CD4-positive, alpha-beta T cell (primary cell): ENCODE measurements at regions not wholly inside any gene's neighbourhood (a gene's known extent, or its start where the extent isn't known, plus 50 kb on each side); places are given as distances from the start of the nearest gene placed in this dataset.
"Not testable (repeated sequence)": the region's sequence is repeated elsewhere in the genome, so short reads cannot be mapped to it uniquely, and the experiment has no call there.

Source experiments
- ATAC-seq: fragments of 200-7000 bp; cut with Tn5 transposase; one replicate; pipeline ENCODE4 v1.10.0; 2022; ENCODE audit warnings: mild to moderate bottlenecking; ENCODE audit not compliant: poor library complexity
- CTCF ChIA-PET: fragments of 350-600 bp; sonication (Branson Sonifier 250); formaldehyde crosslinking; loops from one replicate; lab custom pipeline; 2021; ENCODE audit warnings: antibody characterized with exemption, inconsistent platforms; lab: Charles Lee
- POLR2A ChIA-PET: fragments of 350-600 bp; sonication (Branson Sonifier 250); formaldehyde crosslinking; loops from one replicate; lab custom pipeline; 2021; ENCODE audit warnings: antibody characterized with exemption, inconsistent platforms; lab: Charles Lee
- DNase-seq, 14 experiments: peaks; one replicate each; pipeline ENCODE4 v3.0.0-alpha.2; 2013 to 2020; ENCODE audit warnings: mixed read lengths in 2 of 14
- H3K27ac ChIP-seq, 2 donors: one replicate each; pipeline versions ENCODE4 v1.5.1 to v1.7.0; 2013; ENCODE audit warnings: low read length in 2 of 2, low read depth in 1 of 2, mild to moderate bottlenecking in 1 of 2
- H3K27me3 ChIP-seq, 2 experiments: 1 replicate in 1 of 2; 2 replicates in 1 of 2; pipeline versions ENCODE4 v1.6.1 to v1.7.0; 2013; ENCODE audit warnings: low read length in 2 of 2, control low read depth in 1 of 2, mild to moderate bottlenecking in 1 of 2, moderate library complexity in 1 of 2; ENCODE audit not compliant: insufficient read depth in 2 of 2, control insufficient read depth in 1 of 2
- H3K36me3 ChIP-seq: one replicate; pipeline ENCODE4 v1.6.1; 2013; ENCODE audit warnings: low read length, control low read depth; ENCODE audit not compliant: insufficient read depth
- H3K4me1 ChIP-seq: one replicate; pipeline ENCODE4 v1.6.1; 2013; ENCODE audit warnings: low read length, control low read depth; ENCODE audit not compliant: insufficient read depth
- H3K4me3 ChIP-seq: one replicate; pipeline ENCODE4 v1.5.1; 2013; ENCODE audit warnings: mild to moderate bottlenecking, low read length, moderate library complexity
- H3K9me3 ChIP-seq, 2 experiments: 1 replicate in 1 of 2; 2 replicates in 1 of 2; pipeline versions ENCODE4 v1.6.1 to v1.7.0; 2013; ENCODE audit warnings: low read length in 2 of 2, mild to moderate bottlenecking in 2 of 2, control low read depth in 1 of 2, moderate library complexity in 1 of 2; ENCODE audit not compliant: control insufficient read depth in 1 of 2, insufficient read depth in 1 of 2
- H3K27ac Mint-ChIP-seq: one replicate; pipeline ENCODE4 v1.8.0; 2020; ENCODE audit warnings: mixed read lengths
- H3K27me3 Mint-ChIP-seq: one replicate; pipeline ENCODE4 v1.8.0; 2021; ENCODE audit warnings: mixed read lengths
- H3K36me3 Mint-ChIP-seq: one replicate; pipeline ENCODE4 v1.8.0; 2021; ENCODE audit warnings: low read depth, mixed read lengths
- H3K4me1 Mint-ChIP-seq: one replicate; pipeline ENCODE4 v1.8.0; 2021; ENCODE audit warnings: low read depth, mixed read lengths
- H3K4me3 Mint-ChIP-seq: one replicate; pipeline ENCODE4 v1.8.0; 2020; ENCODE audit warnings: mild to moderate bottlenecking, mixed read lengths
- H3K9me3 Mint-ChIP-seq: one replicate; pipeline ENCODE4 v1.8.0; 2020; ENCODE audit warnings: mixed read lengths
- intact Hi-C, 2 experiments: fragments of 100-400 bp; cut with DNase I in 1 of 2; cut with micrococcal nuclease in 1 of 2; formaldehyde crosslinking; loops; one replicate each; pipeline versions ENCODE4 v1.15.1 to v1.9.0; 2023 to 2025; cut with DNase I, micrococcal nuclease

DNA sequence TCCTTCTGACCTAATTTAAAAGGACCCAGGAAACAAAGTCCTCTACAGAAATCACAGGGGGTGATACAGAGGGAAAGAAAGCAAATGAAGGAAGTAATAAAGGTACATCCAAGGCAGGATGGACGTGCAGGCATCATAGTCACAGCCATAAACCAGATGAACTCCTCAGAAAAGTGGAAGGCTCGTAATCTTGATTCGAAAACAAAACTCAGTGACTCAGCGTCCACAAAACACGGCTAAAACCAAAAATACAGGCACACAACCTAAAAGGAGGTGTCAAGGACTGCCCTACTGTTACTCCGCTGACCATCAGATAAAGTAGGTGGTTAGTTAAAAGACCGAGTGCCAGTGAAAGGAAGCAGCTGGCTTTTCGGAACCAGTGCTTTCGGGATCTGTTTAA, 81.5 kb downstream of the TRIM69 start:
- intact Hi-C loops, DNase-seq, H3K36me3 Mint-ChIP-seq, ATAC-seq, H3K9me3 ChIP-seq, H3K27ac Mint-ChIP-seq, H3K4me3 ChIP-seq, H3K4me1 Mint-ChIP-seq, H3K9me3 Mint-ChIP-seq, H3K4me3 Mint-ChIP-seq, H3K27ac ChIP-seq, H3K36me3 ChIP-seq, CTCF ChIA-PET, H3K27me3 ChIP-seq, H3K4me1 ChIP-seq, POLR2A ChIA-PET: not testable (repeated sequence)
- H3K27me3 Mint-ChIP-seq, result peaks cover 12% of the 10 kb centered on the region

DNA sequence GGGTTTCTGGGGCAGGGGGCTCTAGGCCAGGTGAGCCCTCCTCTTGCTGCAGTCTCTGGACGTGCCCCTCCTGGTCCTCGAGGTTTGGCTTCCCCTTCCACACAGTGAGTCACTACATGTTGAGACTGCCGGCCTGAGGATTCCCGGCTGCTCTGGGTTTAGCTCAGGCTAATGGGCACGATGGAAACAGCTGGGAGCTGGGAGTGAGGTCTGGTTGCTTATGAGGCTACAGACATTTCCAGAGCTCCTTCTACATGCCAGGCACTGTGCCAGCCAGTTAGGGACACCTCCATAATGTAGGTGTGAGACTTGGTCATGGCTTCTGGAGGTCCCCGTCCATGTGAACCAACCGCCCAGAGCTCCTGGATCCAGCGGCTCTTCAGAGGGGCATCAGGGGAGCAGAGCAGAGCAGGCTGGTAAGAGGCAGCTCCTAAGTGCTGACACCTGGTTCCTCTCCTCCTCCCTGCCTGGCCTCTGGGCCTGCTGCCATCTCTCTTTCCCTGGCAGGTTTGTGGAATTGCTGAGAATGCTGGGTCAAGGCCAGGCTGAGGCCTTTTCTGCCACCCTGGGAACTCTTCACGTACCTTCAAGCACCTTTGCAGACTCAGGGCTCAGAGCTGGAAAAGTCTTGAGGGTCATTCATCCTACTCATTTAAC, 83.1 kb downstream of the TRIM69 start:
- H3K27me3 ChIP-seq, intact Hi-C loops, H3K9me3 ChIP-seq, ATAC-seq, DNase-seq, H3K36me3 Mint-ChIP-seq, H3K4me3 Mint-ChIP-seq, H3K36me3 ChIP-seq, H3K27me3 Mint-ChIP-seq, H3K4me1 ChIP-seq, H3K27ac Mint-ChIP-seq, H3K9me3 Mint-ChIP-seq, CTCF ChIA-PET, H3K4me3 ChIP-seq, H3K4me1 Mint-ChIP-seq, POLR2A ChIA-PET, H3K27ac ChIP-seq: not testable (repeated sequence)

DNA sequence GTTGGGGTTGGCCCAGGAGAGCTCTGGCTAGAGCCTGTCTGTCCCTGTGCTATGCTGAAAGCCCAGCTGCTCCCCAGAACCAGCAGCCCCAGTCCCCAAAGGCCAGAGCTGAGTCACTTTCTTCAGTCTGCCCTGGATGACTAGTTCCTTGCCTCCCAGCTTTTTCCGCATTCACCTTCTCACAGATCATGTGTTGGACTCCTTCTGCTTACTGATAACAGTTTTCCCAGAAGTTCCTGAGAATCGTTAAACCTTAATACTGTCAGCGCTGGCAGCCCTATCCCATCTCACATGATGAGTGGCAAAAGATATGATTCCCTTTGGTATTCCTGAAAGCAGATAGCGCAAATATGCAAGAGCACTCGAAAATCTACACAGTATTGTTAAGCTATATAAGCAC, 84.2 kb downstream of the TRIM69 start:
- H3K27me3 Mint-ChIP-seq, H3K4me1 ChIP-seq, H3K9me3 ChIP-seq, H3K27ac ChIP-seq, H3K4me3 ChIP-seq, H3K4me3 Mint-ChIP-seq, POLR2A ChIA-PET, H3K36me3 ChIP-seq, H3K4me1 Mint-ChIP-seq, CTCF ChIA-PET, H3K9me3 Mint-ChIP-seq, H3K36me3 Mint-ChIP-seq, H3K27ac Mint-ChIP-seq, ATAC-seq, H3K27me3 ChIP-seq, DNase-seq: not testable (repeated sequence)
- intact Hi-C loops, result loop anchor here in 1 of 2 experiments (10.0 kb wide), 1 partner anchor 254 kb away; no protein-coding TSS in a partner anchor

DNA sequence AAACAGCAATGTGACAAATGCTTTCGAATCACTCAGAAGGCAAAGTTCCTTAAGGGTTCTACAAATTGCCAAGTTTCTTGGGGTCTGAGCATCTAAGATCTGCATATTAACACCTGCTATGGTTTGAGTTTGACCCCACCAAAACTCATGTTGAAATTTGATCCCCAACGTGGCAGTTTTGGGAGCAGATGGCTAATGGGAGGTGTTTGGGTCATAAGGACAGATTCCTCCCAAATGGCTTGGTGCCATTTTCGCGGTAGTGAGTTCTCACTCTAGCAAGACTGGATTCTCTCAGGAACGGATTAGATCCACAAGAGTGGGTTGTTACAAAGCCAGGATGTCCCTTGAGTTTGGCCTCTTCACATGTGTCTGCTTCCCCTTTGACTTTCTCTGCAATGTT, 84.6 kb downstream of the TRIM69 start:
- H3K36me3 Mint-ChIP-seq, DNase-seq, H3K4me3 Mint-ChIP-seq, H3K4me1 ChIP-seq, H3K36me3 ChIP-seq, CTCF ChIA-PET, ATAC-seq, H3K9me3 ChIP-seq, H3K9me3 Mint-ChIP-seq, H3K27me3 ChIP-seq, H3K4me1 Mint-ChIP-seq, POLR2A ChIA-PET, H3K27me3 Mint-ChIP-seq, H3K4me3 ChIP-seq, H3K27ac Mint-ChIP-seq, H3K27ac ChIP-seq: not testable (repeated sequence)
- intact Hi-C loops, result loop anchor here in 1 of 2 experiments (10.0 kb wide), 1 partner anchor 254 kb away; no protein-coding TSS in a partner anchor

DNA sequence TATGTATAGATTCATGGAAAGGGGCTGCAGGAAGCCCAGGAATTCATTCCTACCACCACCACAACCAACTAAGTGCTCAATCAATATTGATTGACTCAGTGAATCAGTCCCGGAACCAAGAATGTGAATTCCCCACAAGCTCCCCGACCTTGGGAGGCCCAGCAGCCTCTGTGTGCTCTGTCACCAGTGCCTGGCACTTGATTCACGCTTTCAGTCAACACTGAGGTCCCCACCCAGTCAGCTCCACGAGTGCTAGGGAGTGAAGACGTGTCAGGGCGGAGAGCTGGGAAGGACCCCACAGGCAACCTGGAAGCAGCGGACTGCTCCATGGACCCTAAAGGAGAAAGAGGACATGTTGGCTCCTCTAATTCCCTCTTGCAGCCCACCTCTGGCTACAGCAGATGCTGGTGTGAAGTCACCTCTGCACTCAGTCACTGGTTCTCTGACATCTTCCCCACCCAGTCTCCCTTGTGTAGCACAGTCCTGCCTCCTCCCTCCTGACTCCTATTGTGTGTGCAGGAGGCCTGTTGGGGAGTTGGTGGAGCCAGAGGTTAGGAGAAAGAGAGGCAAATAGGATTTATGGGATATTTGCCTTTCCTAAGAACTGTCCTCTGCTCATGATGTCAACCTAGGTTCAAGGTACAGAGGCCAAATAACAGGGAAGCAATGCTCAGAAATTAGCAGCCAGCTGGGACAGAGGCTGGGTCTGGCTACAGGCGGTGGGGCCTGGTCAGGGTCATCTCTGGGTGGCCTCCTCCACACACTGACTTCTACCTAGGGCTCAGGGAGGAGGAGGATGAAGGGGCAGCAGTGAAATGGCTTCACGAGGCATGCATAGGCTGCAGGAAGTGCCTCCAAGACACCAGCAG, 88.2 kb downstream of the TRIM69 start:
- H3K4me3 ChIP-seq, H3K27ac ChIP-seq, H3K27ac Mint-ChIP-seq, CTCF ChIA-PET, H3K27me3 ChIP-seq, H3K9me3 ChIP-seq, ATAC-seq, H3K27me3 Mint-ChIP-seq, POLR2A ChIA-PET, DNase-seq, H3K4me1 Mint-ChIP-seq, H3K36me3 Mint-ChIP-seq, H3K9me3 Mint-ChIP-seq, H3K4me1 ChIP-seq, H3K36me3 ChIP-seq, H3K4me3 Mint-ChIP-seq: not testable (repeated sequence)
- intact Hi-C loops, result loop anchor here in 1 of 2 experiments (10.0 kb wide), 1 partner anchor 250 kb away; no protein-coding TSS in a partner anchor

DNA sequence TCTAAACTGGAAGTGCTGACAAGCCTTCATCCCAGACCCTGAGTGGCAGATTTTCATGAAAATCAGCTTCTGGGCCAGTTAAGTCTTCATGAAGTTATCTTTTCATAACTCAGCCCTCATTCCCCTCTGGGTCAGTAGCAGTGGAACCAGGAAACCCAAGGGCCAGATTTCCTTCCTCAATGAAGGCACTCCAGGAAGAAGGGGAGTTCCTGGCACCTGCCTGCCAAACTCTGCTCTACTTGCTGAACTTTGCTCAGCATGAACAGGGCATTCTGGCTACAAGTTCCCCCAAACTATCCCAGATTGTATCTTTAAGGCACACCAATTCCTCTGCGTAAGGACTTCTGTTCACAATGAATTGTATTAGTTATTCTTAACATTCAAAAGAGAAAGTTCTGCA, 90.3 kb downstream of the TRIM69 start:
- H3K27me3 Mint-ChIP-seq, H3K4me3 ChIP-seq, H3K27ac Mint-ChIP-seq, POLR2A ChIA-PET, CTCF ChIA-PET, H3K4me1 ChIP-seq, H3K36me3 Mint-ChIP-seq, H3K9me3 ChIP-seq, H3K9me3 Mint-ChIP-seq, H3K27me3 ChIP-seq, DNase-seq, H3K27ac ChIP-seq, H3K4me3 Mint-ChIP-seq, H3K4me1 Mint-ChIP-seq, H3K36me3 ChIP-seq, ATAC-seq: not testable (repeated sequence)
- intact Hi-C loops, result loop anchor here in 1 of 2 experiments (10.0 kb wide), 1 partner anchor 248 kb away; no protein-coding TSS in a partner anchor
